BJ (cell line): ENCODE measurements at regions not wholly inside any gene's neighbourhood (a gene's known extent, or its start where the extent isn't known, plus 50 kb on each side); places are given as distances from the start of the nearest gene placed in this dataset.

ENCODE experiments used
- CTCF ChIA-PET: fragments of 350-600 bp; formaldehyde crosslinking; extraction: SDS; loops from one replicate; lab custom pipeline; 2021; ENCODE audit warnings: antibody characterized with exemption, inconsistent platforms; lab: Yijun Ruan, JAX
- POLR2A ChIA-PET: fragments of 300-600 bp; sonication (Branson Sonifier 250); formaldehyde crosslinking; extraction: SDS; loops from one replicate; lab custom pipeline; 2021; ENCODE audit warnings: antibody characterized with exemption; lab: Charles Lee
- DNase-seq: peaks from one replicate; pipeline ENCODE4 v3.0.0-alpha.2; 2011; ENCODE audit warnings: low read depth
- H3K27me3 ChIP-seq: 2 replicates; pipeline ENCODE4 v1.6.0; 2011; ENCODE audit warnings: low read length; ENCODE audit not compliant: control insufficient read depth, insufficient read depth
- H3K36me3 ChIP-seq: 2 replicates; pipeline ENCODE4 v1.5.1; 2011; ENCODE audit warnings: low read length; ENCODE audit not compliant: control insufficient read depth, insufficient read depth
- H3K4me3 ChIP-seq: 2 replicates; pipeline ENCODE4 v1.5.1; 2011; ENCODE audit warnings: low read depth, mild to moderate bottlenecking, control low read depth, low read length
- CTCF ChIP-seq: IDR thresholded peaks from 2 replicates; pipeline ENCODE4 v1.5.1; 2011; ENCODE audit warnings: low read depth, mild to moderate bottlenecking, control low read depth, inconsistent platforms, low read length, moderate library complexity; ENCODE audit not compliant: insufficient read depth

GRCh38 chr9:31445960-31446359, 938.5 kb upstream of the ACO1 start:
- Histone ChIP-seq H3K27me3 (no peaks in the 10 kb centered on the region), H3K4me3 (no peak overlapping the region), H3K36me3 (no peaks in the 10 kb centered on the region)
- ChIA-PET POLR2A (no interaction called here), CTCF (no interaction called here)
- DNase-seq, result no peak
- TF ChIP-seq CTCF, result no peak

GRCh38 chr9:31467075-31467474, 917.4 kb upstream of the ACO1 start:
- no peaks in the 10 kb centered on the region for H3K27me3 ChIP-seq
- POLR2A ChIA-PET, result no interaction called here
- H3K4me3 ChIP-seq, result no peak overlapping the region
- no peak for TF ChIP-seq CTCF
- CTCF ChIA-PET, result no interaction called here
- H3K36me3 ChIP-seq, result no peaks in the 10 kb centered on the region
- DNase-seq, result no peak

GRCh38 chr9:31470051-31470450, 914.4 kb upstream of the ACO1 start:
- ChIA-PET POLR2A (no interaction called here), CTCF (no interaction called here)
- no peaks in the 10 kb centered on the region for H3K36me3 ChIP-seq
- no peak for TF ChIP-seq CTCF
- no peaks in the 10 kb centered on the region for H3K27me3 ChIP-seq
- DNase-seq, result no peak
- H3K4me3 ChIP-seq, result no peak overlapping the region

- no peak overlapping the region for H3K4me3 ChIP-seq
- no peak for DNase-seq
- ChIA-PET POLR2A (no interaction called here), CTCF (interaction anchor here (0.7 kb wide), 1 partner anchor 17 kb away, joined by 3 read pairs; no protein-coding TSS in a partner anchor)
- no peaks in the 10 kb centered on the region for H3K27me3 ChIP-seq
- no peaks in the 10 kb centered on the region for H3K36me3 ChIP-seq
- no peak for TF ChIP-seq CTCF
These were observed 913.4 kb upstream of the ACO1 start for GRCh38 chr9:31471010-31471409.

GRCh38 chr9:31486630-31487029, 897.8 kb upstream of the ACO1 start:
- no peaks in the 10 kb centered on the region for H3K27me3 ChIP-seq
- ChIA-PET POLR2A (no interaction called here), CTCF (no interaction called here)
- no peak for TF ChIP-seq CTCF
- no peaks in the 10 kb centered on the region for H3K36me3 ChIP-seq
- H3K4me3 ChIP-seq, result no peak overlapping the region
- no peak for DNase-seq
